Trophoblast cell (in vitro differentiated cells and primary cell): ENCODE measurements at regions not wholly inside any gene's neighbourhood (a gene's known extent, or its start where the extent isn't known, plus 50 kb on each side); places are given as distances from the start of the nearest gene placed in this dataset.
A peak's percentile ranks its signal among the peaks of the same experiment; 100 is the strongest.
"Not testable (repeated sequence)": the region's sequence is repeated elsewhere in the genome, so short reads cannot be mapped to it uniquely, and the experiment has no call there.

Experiments
- DNase-seq, 2 donors: peaks; one replicate each; pipeline ENCODE4 v3.0.0-alpha.2; 2016
- H2AFZ ChIP-seq: 2 replicates; pipeline ENCODE4 v1.6.1; 2013; ENCODE audit warnings: low read length, moderate library complexity, mild to moderate bottlenecking; ENCODE audit not compliant: insufficient read depth, poor library complexity
- H2AK5ac ChIP-seq: 2 replicates; pipeline ENCODE4 v1.6.1; 2013; ENCODE audit warnings: mild to moderate bottlenecking, low read length
- H2BK120ac ChIP-seq: 2 replicates; pipeline ENCODE4 v1.6.1; 2013; ENCODE audit warnings: low read length, mild to moderate bottlenecking, moderate library complexity; ENCODE audit not compliant: insufficient read depth, poor library complexity
- H2BK12ac ChIP-seq: 2 replicates; pipeline ENCODE4 v1.6.1; 2013; ENCODE audit warnings: mild to moderate bottlenecking, low read length, moderate library complexity
- H2BK5ac ChIP-seq: 2 replicates; pipeline ENCODE4 v1.6.1; 2013; ENCODE audit warnings: low read length, low read depth, moderate library complexity, mild to moderate bottlenecking; ENCODE audit not compliant: poor library complexity
- H3K14ac ChIP-seq: 2 replicates; pipeline ENCODE4 v1.6.1; 2013; ENCODE audit warnings: mild to moderate bottlenecking, low read length
- H3K18ac ChIP-seq: 2 replicates; pipeline ENCODE4 v1.6.1; 2013; ENCODE audit warnings: mild to moderate bottlenecking, low read length
- H3K23ac ChIP-seq: 2 replicates; pipeline ENCODE4 v1.6.1; 2013; ENCODE audit warnings: low read length
- H3K27ac ChIP-seq: 2 replicates; pipeline ENCODE4 v1.5.1; 2013; ENCODE audit warnings: low read depth, mild to moderate bottlenecking, inconsistent platforms, low read length, moderate library complexity
- H3K27me3 ChIP-seq: 2 replicates; pipeline ENCODE4 v1.6.1; 2013; ENCODE audit warnings: inconsistent platforms, mild to moderate bottlenecking, low read length, moderate library complexity; ENCODE audit not compliant: insufficient read depth
- H3K36me3 ChIP-seq, 2 experiments: 1 replicate in 1 of 2; 2 replicates in 1 of 2; pipeline ENCODE4 v1.6.1; 2013; ENCODE audit warnings: low read length in 2 of 2, mild to moderate bottlenecking in 2 of 2, moderate library complexity in 1 of 2; ENCODE audit not compliant: insufficient read depth in 2 of 2, control insufficient read depth in 1 of 2
- H3K4ac ChIP-seq: 2 replicates; pipeline ENCODE4 v1.6.1; 2013; ENCODE audit warnings: low read depth, mild to moderate bottlenecking, low read length, moderate library complexity
- H3K4me1 ChIP-seq, 2 experiments: 1 replicate in 1 of 2; 2 replicates in 1 of 2; pipeline ENCODE4 v1.6.1; 2013; ENCODE audit warnings: low read length in 2 of 2, mild to moderate bottlenecking in 2 of 2, moderate library complexity in 1 of 2; ENCODE audit not compliant: insufficient read depth in 2 of 2, control insufficient read depth in 1 of 2
- H3K4me2 ChIP-seq: 2 replicates; pipeline ENCODE4 v1.6.1; 2013; ENCODE audit warnings: inconsistent platforms, mild to moderate bottlenecking, low read length, moderate library complexity
- H3K4me3 ChIP-seq: 2 replicates; pipeline ENCODE4 v1.5.1; 2013; ENCODE audit warnings: mild to moderate bottlenecking, low read depth, low read length, inconsistent platforms
- H3K79me1 ChIP-seq: one replicate; pipeline ENCODE4 v1.6.1; 2013; ENCODE audit warnings: low read length
- H3K79me2 ChIP-seq: 2 replicates; pipeline ENCODE4 v1.6.1; 2013; ENCODE audit warnings: low read length, mild to moderate bottlenecking; ENCODE audit not compliant: control insufficient read depth, insufficient read depth, poor library complexity
- H3K9ac ChIP-seq: 2 replicates; pipeline ENCODE4 v1.6.1; 2013; ENCODE audit warnings: mild to moderate bottlenecking, low read length
- H3K9me3 ChIP-seq: 2 replicates; pipeline ENCODE4 v1.6.1; 2013; ENCODE audit warnings: low read depth, mild to moderate bottlenecking, control low read depth, inconsistent platforms, low read length; ENCODE audit not compliant: insufficient read depth
- H4K12ac ChIP-seq: 2 replicates; pipeline ENCODE4 v1.6.1; 2013; ENCODE audit warnings: low read depth, mild to moderate bottlenecking, low read length, moderate library complexity
- H4K8ac ChIP-seq: 2 replicates; pipeline ENCODE4 v1.6.1; 2013; ENCODE audit warnings: low read depth, mild to moderate bottlenecking, low read length, moderate library complexity
- H4K91ac ChIP-seq: one replicate; pipeline ENCODE4 v1.6.1; 2013; ENCODE audit warnings: low read depth, mild to moderate bottlenecking, low read length, moderate library complexity
- WGBS: extraction: QIAGEN DNeasy Blood & Tissue Kit; methylation state at CpG from one replicate; pipeline ENCODE4 v1.1.7; 2013; ENCODE audit warnings: missing lambda C conversion rate; ENCODE audit not compliant: insufficient read length, insufficient coverage; ENCODE audit errors: extremely low coverage; 5-methylcytosine and 5-hydroxymethylcytosine counted together

GRCh38 chr7:83271212-83272099 lies 108.8 kb upstream of the PCLO start:
- H4K91ac ChIP-seq, result no peak overlapping the region
- no peak overlapping the region for H3K4me2 ChIP-seq
- H3K4ac ChIP-seq, result no peak overlapping the region
- no peak overlapping the region for H4K12ac ChIP-seq
- H3K79me1 ChIP-seq, result no peaks in the 10 kb centered on the region
- no peaks in the 10 kb centered on the region for H3K79me2 ChIP-seq
- H2AK5ac ChIP-seq, result no peak overlapping the region
- no peak overlapping the region for H3K4me3 ChIP-seq
- no peak overlapping the region for H3K9ac ChIP-seq
- no peak overlapping the region for H3K14ac ChIP-seq
- H2AFZ ChIP-seq, result no peak overlapping the region
- no peaks in the 10 kb centered on the region for H3K9me3 ChIP-seq
- H2BK5ac ChIP-seq, result no peak overlapping the region
- no peaks in the 10 kb centered on the region for H3K4me1 ChIP-seq
- no peak overlapping the region for H3K23ac ChIP-seq
- no peak overlapping the region for H3K27ac ChIP-seq
- H4K8ac ChIP-seq, result no peak overlapping the region
- H3K27me3 ChIP-seq, result no peaks in the 10 kb centered on the region
- H3K36me3 ChIP-seq, result no peaks in the 10 kb centered on the region
- H3K18ac ChIP-seq, result no peak overlapping the region
- H2BK12ac ChIP-seq, result no peak overlapping the region
- DNase-seq, result peak in 1 of 2 donors; percentile 32
- H2BK120ac ChIP-seq, result no peak overlapping the region
- WGBS, result no CpG with 5 or more reads among the region's 5 CpGs

GRCh38 chr7:83270407-83270806 lies 107.7 kb upstream of the PCLO start:
- Histone ChIP-seq H3K27me3 (no peaks in the 10 kb centered on the region), H3K4me2 (no peak overlapping the region), H3K14ac (no peak overlapping the region), H2BK12ac (peak overlapping the region; percentile 54), H2AFZ (no peak overlapping the region), H3K9ac (no peak overlapping the region), H3K79me1 (no peaks in the 10 kb centered on the region), H4K91ac (no peak overlapping the region), H3K18ac (no peak overlapping the region), H3K4ac (no peak overlapping the region), H3K9me3 (no peaks in the 10 kb centered on the region), H4K12ac (no peak overlapping the region), H2BK120ac (no peak overlapping the region), H3K4me3 (no peak overlapping the region), H3K4me1 (no peaks in the 10 kb centered on the region), H2BK5ac (no peak overlapping the region), H3K36me3 (no peaks in the 10 kb centered on the region), H3K27ac (no peak overlapping the region), H4K8ac (no peak overlapping the region), H2AK5ac (no peak overlapping the region), H3K23ac (no peak overlapping the region), H3K79me2 (no peaks in the 10 kb centered on the region)
- DNase-seq, result no peak
- no CpG with 5 or more reads among the region's 3 CpGs for WGBS

- Histone ChIP-seq H4K8ac (no peak overlapping the region), H3K27me3 (no peaks in the 10 kb centered on the region), H3K9me3 (no peaks in the 10 kb centered on the region), H2BK120ac (no peak overlapping the region), H4K12ac (no peak overlapping the region), H3K36me3 (peaks cover 0 to 2% of the 10 kb centered on the region in 2 experiments), H2AK5ac (no peak overlapping the region), H3K4me2 (no peak overlapping the region), H3K9ac (no peak overlapping the region), H3K14ac (no peak overlapping the region), H4K91ac (no peak overlapping the region), H3K4me3 (no peak overlapping the region), H2AFZ (no peak overlapping the region), H3K18ac (no peak overlapping the region), H2BK12ac (no peak overlapping the region), H3K23ac (no peak overlapping the region), H2BK5ac (no peak overlapping the region), H3K79me1 (peaks cover 2% of the 10 kb centered on the region), H3K27ac (no peak overlapping the region), H3K4ac (no peak overlapping the region), H3K4me1 (peaks cover 0 to 2% of the 10 kb centered on the region in 2 experiments), H3K79me2 (peaks cover 2% of the 10 kb centered on the region)
- no CpG with 5 or more reads among the region's 2 CpGs for WGBS
- DNase-seq, result no peak
Observed at GRCh38 chr7:83267141-83267631, 104.5 kb upstream of the PCLO start.

- H2BK120ac ChIP-seq, H3K79me2 ChIP-seq, H2AK5ac ChIP-seq, H3K4me2 ChIP-seq, H3K9ac ChIP-seq, H2AFZ ChIP-seq, H4K12ac ChIP-seq, H3K23ac ChIP-seq, H3K18ac ChIP-seq, H3K4me1 ChIP-seq, H3K27me3 ChIP-seq, H3K9me3 ChIP-seq, H3K36me3 ChIP-seq, H3K14ac ChIP-seq, H4K8ac ChIP-seq, H2BK12ac ChIP-seq, H3K79me1 ChIP-seq, H4K91ac ChIP-seq, DNase-seq, H3K4ac ChIP-seq, H3K4me3 ChIP-seq: not testable (repeated sequence)
- no CpG with 5 or more reads among the region's 10 CpGs for WGBS
- Histone ChIP-seq H2BK5ac (peak overlapping the region; percentile 14), H3K27ac (peak overlapping the region; percentile 79)
Observed at GRCh38 chr7:83263442-83264034, 100.9 kb upstream of the PCLO start.
